Stimulated activated CD8-positive, alpha-beta memory T cell treated with anti-CD3 and anti-CD28 coated beads, Interleukin-12 subunit alpha, Interleukin-12 subunit beta, amount 100 ng/mL, for 24 hours (primary cell): ENCODE measurements at regions not wholly inside any gene's neighbourhood (a gene's known extent, or its start where the extent isn't known, plus 50 kb on each side); places are given as distances from the start of the nearest gene placed in this dataset.
"Not testable (repeated sequence)": the region's sequence is repeated elsewhere in the genome, so short reads cannot be mapped to it uniquely, and the experiment has no call there.

Source experiments
- DNase-seq: peaks from one replicate; pipeline ENCODE4 v3.0.0-alpha.2; 2020; ENCODE audit errors: extremely low read depth

DNA sequence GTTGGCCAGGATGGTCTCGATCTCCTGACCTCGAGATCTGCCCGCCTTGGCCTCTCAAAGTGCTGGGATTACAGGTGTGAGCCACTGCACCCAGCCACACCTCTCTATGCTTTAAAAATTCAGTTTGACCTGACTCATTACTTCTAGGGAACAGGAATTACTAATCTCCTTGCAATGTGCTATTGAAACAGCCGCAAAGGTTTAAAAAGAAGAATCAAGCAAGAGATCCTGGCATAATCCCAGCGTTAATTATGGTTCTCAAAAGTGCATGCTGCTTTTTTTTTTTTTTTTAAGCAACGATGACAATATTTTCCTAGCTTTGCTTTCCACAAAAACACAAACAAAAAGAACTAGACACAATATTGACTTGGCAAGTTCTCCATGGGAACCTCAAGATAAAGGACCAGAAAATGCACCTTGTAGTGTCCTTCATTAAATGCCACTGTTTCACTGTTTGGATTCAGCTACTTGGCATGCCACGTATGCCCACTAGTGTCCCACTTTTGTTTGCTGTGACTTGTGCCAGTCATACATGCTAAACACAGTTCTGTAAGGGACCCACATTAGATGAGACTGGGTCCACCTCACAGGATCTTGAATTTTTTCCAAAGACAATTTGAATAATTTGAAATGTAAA, 112.6 kb upstream of the PPARGC1A start:
- DNase-seq, result no peak

DNA sequence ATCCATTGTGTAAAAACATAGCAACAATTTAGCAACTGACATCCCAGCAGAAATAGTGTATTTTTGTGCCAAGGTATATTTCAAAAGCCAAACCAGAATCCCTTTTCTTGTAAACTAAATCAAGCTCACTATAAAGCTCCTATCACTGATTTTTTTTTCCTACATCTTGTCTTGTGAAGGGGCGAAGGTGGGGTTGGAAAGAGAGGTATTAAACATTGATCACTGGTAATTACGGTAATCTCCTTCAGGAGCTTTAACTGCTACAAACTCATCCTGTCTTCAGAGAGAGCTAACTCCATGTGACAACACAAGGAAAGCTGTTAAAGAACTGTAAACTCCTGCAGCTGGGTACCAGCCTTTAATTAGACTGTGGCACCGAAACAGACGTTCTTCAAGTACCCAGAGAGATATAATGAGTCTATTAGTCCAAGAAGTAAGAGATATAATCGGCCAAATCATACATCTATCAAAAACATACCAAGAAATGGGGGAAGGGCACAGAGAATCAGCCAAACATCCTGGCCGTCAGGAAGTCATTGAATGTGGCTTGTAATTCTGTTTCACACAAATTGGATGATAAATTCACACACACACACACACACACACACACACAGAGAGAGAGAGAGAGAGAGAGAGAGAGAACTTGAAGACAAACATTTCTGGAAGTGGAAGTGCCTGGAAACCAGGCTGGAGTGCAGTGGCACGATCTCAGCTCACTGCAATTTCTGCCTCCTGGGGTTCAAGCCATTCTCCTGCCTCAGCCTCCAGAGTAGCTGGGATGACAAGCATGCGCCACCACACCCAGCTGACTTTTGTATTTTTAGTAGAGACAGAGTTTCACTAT, 111.9 kb upstream of the PPARGC1A start:
- DNase-seq, result no peak

DNA sequence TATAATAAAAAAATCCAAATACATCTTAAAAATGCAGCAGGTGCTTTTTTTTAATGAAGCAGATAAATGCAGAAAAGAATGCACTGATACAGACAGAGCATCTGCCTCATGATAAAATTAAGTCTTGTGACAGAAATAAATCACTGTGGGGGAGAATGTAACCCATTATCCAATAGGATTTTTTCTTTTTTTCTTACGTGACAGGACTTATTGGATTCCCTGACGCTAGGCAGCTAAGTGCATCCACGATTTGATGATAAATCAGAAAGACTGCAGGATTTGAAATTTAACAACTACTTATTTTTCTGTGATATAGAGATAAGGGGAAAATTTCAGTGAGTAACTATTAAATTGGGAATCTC, 110.6 kb upstream of the PPARGC1A start:
- DNase-seq, result no peak

DNA sequence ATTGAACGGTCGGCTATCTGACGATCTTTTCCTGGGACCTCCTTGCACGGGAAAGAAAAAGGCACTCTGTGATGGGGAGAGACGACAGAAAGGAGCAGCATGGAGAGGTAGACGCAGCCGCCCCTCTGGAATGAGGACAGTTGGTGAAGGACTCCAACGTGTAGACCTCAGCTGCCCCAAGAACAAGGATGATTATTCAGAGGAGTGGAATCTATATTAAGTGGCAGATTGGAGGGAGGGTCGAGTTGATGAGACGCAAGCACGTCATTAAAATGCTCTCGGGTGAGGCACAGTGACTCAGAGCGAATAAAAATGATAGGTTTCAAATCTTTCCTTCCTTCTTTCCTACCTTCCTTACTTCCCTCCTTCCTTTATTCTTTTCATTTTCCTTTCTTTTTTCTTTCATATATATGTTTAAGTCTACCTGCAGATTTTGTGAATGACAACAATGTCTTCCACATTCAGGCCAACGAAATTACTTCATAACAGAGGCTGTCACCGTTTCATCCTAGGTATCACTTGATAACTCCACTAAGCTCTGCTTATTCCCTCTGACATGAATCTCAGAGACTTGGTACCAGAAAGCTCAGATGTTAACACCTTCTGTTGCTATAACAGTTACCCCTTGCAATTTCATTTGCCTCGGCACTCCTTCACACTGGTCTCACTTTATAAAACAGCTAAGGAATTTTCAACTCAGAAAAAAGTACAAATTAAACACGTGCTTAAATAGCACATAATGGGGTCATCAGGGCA, 110.0 kb upstream of the PPARGC1A start:
- no peak for DNase-seq

DNA sequence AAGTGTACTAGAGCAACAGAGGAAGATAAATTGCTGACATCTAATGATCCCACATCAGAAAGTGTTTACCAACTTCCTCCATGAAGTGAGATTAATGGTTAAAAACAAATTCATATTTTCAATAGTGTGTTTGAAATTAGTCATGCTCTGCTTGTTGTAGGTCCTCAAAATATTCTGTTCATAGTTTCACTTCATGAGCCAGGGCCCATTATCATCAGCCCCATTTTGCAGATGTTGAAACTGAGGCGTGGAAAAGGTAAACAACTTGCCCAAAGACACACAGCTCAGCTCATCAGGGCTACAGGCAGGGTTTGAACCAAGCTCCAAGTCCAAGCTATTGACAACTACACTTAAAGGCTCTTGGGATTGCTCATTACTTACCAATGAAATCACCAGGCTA, 103.5 kb upstream of the PPARGC1A start:
- DNase-seq, result no peak

DNA sequence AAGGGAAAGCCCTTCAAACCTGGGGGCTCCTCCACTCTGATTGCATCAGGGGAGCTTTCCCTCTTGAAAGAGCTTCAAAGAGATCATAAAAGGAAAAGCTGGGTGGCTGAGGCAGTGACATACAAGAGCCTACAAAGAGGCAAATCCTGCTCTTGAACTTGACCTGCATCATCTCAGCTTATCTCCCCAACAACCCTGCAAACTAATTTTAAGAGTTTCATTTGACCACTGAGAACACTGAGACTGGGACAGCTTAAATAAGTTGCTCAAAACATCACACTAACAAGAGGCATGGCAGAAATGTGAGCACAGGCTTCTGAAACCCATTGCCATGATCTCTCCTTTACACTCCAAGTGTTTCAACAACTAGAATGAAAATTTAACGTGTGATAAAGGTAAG, 101.6 kb upstream of the PPARGC1A start:
- DNase-seq, result no peak

DNA sequence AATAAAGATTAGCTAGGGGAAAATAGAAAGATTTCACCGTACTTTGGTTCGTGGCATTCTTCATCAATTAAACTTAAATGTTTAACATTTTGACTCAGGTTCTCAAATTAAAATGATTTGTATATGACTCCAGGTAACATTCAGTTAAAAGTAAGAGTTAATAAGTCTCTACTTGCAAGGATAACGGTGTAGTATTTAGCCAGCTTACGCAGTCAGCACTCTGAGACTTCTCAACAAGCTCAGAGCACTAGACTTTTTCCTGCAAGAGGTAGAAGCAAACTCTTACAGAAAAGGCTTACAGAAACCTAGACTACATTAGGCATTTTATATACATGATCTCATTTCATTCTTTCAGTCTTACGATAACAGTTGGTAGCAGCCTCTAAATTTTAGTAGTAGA, 96.4 kb upstream of the PPARGC1A start:
- DNase-seq, result no peak

DNA sequence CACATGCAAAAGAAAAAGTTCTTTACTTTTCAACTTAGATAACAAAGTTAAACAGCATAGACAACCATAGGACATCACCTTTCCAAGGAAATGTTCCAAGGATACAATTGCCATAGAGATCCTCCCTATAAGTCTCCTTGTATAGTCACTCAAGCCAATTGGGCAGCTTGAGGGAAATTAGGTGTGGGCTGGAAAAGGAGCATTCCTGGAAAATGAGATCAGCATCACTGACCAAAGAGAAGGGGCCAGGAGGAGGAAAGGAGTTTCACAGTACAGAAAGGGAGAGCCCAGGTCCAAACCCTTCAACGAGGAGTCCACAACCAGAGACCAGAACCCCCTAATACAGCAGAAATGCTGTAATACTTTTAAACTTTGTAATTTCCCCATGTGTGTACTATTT, 91.5 kb upstream of the PPARGC1A start:
- DNase-seq, result no peak

DNA sequence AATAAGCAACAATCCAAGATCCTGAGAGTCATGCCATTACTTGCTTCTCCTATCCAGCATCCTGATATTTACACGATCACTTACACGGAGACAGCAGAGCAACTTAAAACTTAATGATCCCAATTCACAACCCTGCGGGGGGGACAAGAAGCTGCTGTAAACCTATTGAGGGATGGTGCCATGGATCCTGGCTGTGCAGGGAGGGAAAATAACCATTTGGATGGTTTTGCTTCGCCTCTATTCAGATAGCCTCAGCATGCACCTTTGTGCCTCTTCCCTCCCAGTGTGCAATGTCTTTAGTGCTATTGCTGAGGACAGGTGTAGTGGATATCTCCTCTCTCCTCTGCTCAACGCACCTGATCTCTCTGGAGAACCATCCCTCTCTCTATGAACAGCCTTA, 89.7 kb upstream of the PPARGC1A start:
- DNase-seq, result no peak

DNA sequence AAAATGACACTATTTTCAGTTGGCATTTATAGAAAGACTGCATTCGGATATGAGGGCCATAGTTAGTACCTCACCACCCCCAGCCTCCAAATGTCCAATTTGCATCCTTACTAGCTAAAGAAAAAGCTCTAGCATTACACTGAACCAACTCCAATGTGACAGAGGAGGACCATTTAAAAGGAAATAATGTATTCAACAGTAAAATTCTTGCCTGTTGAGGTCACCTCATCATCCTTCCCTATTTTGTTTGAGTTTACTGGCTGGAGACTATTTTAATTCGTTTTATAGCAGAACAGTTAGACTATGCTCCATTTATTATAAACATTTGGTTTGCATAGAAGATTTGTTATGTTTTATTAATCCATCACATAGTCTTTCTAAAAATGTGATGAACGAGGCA, 88.2 kb upstream of the PPARGC1A start:
- no peak for DNase-seq

DNA sequence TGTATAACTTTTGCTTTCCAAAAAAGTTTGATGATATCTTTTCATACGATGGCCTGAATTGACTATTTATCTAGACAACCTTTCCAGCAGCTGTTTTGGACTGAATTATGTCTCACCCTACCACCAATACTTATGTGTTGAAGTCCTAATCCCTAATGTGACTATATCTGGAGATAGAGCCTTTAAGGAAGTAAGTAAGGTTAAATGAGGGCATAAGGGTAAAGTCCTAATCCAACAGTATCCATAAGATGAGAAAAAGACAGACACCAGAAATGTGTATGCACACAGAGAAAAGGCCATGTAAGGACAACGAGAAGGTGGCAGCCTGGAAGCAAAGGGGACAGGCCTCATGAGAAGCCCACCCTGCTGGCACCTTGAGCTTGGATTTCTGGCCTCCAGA, 86.6 kb upstream of the PPARGC1A start:
- no peak for DNase-seq

DNA sequence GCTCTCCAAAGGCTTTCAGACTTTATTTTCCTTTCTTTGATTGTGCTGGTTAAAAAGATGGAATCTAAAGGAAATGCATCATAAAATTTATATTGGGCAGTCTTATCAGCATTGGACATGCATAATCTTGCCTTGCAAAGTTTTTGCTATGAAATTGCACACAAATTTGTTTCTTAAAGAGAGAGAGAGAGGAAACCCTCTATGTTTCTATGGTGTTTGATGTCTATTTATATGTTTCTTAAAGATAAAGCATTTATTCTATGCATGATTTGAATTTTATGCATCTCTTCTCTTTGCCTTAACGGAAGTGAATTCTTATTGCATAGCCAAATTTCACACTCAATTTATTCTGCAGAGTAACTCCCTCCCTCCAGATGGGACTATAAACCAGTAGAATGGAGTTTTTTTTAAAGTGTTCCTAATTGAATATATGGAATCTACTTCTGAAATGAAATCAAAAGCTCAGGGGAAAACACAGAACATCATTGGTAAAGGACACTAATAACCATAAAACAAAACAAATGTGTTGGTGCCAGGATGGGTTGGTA, 83.5 kb upstream of the PPARGC1A start:
- no peak for DNase-seq

DNA sequence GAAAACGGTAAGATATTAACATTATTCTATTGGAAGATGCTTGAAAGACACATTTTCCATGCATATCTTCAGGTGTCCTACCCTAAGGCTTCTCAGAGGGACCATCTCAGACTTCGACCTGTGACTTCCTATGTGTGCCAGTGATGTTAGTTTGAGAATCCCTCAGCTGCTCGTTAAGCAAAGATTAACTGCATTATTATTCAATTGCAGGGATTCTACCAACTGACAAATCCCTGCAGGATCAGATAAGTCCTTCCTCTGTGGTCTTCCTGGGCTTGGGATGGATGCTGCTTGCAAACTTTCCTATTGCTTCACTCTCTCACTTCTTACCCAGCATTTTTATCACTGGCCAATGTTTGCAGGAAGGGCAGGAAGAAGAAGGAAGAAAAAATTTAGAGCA, 83.0 kb upstream of the PPARGC1A start:
- no peak for DNase-seq

DNA sequence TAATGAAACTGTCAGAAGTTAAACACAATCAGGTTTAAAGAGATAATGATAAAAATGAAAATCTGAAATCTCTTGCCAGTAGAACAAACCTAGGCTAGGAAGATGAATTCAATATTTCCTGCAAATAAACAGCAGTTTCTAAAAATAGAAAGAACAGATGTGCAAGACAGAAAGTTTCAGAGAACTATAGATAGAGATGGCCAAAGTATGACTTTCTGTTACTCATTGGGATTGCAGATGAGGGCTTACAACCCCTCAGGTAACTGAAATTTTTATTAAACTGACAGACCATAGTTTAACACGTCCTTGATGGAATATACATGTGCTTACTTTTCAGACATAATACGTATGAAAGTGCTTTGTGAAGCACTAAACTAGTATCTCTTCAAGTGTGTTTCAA, 82.3 kb upstream of the PPARGC1A start:
- DNase-seq, result no peak

DNA sequence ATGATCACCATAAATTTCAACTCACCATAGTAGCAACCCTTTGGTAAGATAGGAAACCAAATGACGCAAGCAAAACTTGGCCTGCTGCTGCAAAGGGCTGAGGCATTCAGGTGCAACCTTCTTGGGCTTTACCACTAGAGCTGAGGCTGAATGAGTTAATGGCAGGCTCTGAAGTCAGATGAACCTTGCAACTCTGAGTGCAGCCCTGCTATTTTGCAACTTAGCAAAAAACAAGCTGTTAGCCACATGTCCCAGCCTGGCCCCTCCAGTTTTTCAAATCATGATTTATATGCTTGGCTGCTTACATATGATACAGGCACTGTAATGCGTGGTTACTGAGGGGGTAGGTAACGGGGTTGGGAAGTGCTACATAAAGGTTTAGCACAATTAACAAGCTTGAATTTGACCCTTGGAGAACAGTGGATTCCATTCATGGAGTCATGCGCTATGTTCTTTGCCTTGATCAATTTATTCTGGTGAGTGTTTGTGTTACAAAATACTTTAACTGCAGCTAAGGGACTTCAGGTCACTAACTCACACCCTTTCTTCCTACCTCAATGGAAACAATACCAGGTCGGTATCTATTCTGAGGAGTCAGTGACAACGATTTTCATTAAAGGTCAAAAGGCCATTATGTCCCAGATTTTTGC, 80.5 kb upstream of the PPARGC1A start:
- DNase-seq, result no peak

DNA sequence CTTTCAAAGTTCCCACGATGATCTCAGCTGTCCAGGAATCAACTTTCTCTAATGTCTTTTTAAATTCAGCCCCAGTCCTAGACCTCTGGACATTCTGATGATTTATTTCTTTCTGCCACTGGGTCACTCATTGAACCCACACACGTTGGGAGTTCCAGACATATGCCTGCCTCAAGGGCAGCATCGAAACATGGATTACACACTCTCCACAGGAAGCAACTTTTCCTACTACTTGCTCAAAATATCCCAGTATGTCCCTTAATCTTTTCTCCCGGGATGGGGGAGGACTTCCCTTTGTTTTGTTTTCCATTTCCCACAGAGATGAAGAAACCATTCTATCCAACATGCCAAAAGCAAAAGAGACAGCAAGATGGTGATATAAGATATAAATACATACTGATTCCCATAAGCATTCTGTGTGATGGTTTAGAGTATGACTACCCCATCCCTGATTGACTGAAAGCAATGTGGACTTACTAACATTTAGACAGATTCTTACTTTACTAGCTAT, 79.8 kb upstream of the PPARGC1A start:
- no peak for DNase-seq

DNA sequence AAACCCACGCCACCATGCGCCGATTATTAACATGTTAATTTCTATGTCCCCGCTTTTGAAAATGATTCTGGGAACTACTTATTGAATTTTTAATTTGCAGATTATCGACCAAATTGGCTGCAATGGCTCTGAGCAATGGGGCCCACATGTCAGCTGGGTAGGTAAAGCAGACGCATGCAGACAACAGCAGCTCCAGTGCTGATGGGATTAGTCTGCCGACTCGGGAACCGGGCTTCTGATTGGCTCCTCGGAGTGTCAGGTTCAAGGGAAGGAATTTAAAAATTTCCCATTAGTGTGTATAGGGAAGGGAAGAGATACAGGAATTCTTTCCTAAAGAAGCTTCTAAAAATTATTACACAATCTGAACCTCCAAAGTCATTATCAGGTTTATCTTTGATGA, 77.4 kb upstream of the PPARGC1A start:
- no peak for DNase-seq

DNA sequence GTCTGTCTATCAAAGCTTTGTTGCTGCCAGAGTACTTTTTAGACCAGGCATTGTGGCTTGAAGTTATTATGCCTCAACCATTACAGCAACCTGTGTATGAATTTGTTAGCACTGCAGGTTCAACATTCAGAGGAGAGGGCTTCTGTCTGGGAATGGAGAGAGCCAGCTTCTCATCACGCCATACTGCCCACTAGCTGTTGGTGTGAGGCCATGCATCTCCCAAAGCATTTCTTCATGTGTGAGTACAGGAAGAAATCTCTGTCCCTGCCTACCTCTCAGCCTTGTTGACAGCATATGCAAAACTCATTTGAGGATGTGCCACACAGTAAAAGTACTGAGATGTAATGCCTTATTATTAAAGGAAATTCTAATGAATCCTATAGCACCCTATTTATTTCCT, 76.9 kb upstream of the PPARGC1A start:
- DNase-seq, result no peak

DNA sequence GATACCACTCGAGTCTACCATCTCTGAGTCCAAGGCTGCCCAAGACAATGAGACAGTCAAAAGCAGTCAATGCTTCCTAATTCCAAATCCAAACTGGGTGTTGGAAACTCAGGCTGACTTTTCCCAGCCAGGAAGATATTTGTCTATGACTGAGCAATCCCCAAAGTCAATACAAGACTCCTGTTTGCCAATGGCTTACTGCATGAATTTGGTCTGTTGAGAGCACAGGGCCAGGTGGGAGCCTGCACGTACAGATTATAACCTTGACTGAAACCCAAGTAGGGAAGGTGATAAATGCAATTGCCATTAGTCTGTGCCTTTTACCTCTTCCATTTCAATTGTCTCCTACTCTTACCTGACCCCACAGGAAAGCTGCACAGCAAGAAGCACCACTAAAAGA, 72.6 kb upstream of the PPARGC1A start:
- DNase-seq, result no peak

DNA sequence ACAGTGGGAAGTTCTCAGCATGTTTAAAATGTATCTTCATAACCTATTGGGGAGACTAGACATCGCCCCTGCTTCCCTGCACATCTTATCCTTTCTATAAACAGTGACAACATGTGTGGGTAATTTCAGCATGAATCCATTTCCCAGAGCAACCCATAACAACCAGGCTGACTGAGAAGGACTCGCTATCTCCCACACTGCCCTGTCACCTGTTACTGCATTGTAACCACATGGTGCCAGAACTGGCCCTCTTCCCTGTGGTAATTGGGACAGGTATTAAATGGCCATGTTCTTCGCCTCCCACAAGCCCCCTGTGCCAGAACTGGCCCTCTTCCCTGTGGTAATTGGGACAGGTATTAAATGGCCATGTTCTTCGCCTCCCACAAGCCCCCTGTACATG, 71.5 kb upstream of the PPARGC1A start:
- not testable (repeated sequence) for DNase-seq

DNA sequence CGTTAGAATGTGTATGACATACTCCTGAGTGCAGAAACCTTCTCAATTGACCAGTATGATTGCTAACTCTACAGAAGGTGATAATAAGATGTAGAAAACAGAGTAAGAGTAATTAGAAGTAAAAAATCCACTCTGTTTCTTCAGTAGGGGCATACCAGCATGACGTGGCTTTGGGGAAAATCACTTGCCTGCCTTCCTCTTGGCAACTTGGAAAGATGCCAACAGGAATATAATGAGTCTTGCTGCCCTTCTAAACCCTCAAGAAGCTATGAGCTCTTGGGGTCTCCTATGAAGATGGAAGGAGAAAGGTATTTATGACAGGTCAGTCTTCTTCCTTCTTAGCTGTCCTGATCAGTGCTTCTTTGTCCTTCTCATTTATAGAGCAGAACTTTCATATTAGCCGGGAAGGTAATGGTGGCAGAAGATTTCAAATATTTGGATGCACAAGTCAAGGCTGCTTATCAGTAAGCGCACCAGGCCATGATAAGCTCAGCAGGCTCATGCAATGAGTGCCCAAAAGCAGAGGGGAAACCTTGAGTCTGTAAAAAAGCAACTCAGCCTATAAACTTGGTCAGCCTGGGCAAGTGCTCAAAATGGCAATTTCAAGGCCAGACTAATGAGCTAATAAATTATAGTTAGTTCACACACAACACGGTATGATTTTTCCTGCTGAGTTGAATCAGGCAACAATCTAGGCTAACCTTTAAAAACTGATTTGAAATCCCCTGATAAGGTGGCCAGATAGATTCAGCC, 69.7 kb upstream of the PPARGC1A start:
- no peak for DNase-seq
